NCI-H510A treated with DMSO at 0.1 percent for 48 hours (cell line): ENCODE measurements at regions not wholly inside any gene's neighbourhood (a gene's known extent, or its start where the extent isn't known, plus 50 kb on each side); places are given as distances from the start of the nearest gene placed in this dataset.
A peak's percentile ranks its signal among the peaks of the same experiment; 100 is the strongest.
"Not testable (repeated sequence)": the region's sequence is repeated elsewhere in the genome, so short reads cannot be mapped to it uniquely, and the experiment has no call there.

Experiments
- DNase-seq: peaks from one replicate; lab custom pipeline; 2025; lab: John Stamatoyannopoulos, UW

- DNase-seq: no peak
Observed at GRCh38 chr9:86997156-86997555, 49.9 kb upstream of the GAS1 start.

- DNase-seq: no peak
Observed at GRCh38 chr9:86997951-86998350, 50.6 kb upstream of the GAS1 start.

- no peak for DNase-seq
Observed at GRCh38 chr9:87002517-87002916, 55.2 kb upstream of the GAS1 start.

GRCh38 chr9:87004016-87004415, 56.7 kb upstream of the GAS1 start:
- DNase-seq: no peak

GRCh38 chr9:87006956-87007355, 59.6 kb upstream of the GAS1 start:
- DNase-seq: no peak

- DNase-seq: no peak
Observed at GRCh38 chr9:87007711-87008366, 60.5 kb upstream of the GAS1 start.

GRCh38 chr9:87008667-87009066, 61.4 kb upstream of the GAS1 start:
- DNase-seq: no peak

GRCh38 chr9:87010626-87011025, 63.3 kb upstream of the GAS1 start:
- no peak for DNase-seq

- no peak for DNase-seq
Observed at GRCh38 chr9:87011551-87011950, 64.2 kb upstream of the GAS1 start.

GRCh38 chr9:87013490-87013889, 66.2 kb upstream of the GAS1 start:
- DNase-seq: no peak

GRCh38 chr9:87014436-87014835, 67.1 kb upstream of the GAS1 start:
- no peak for DNase-seq

- no peak for DNase-seq
Observed at GRCh38 chr9:87016681-87017080, 69.4 kb upstream of the GAS1 start.

- no peak for DNase-seq
Observed at GRCh38 chr9:87020169-87020950, 73.1 kb upstream of the GAS1 start.

GRCh38 chr9:87022178-87022577, 74.9 kb upstream of the GAS1 start:
- DNase-seq: no peak

- no peak for DNase-seq
Observed at GRCh38 chr9:87026204-87026603, 78.9 kb upstream of the GAS1 start.

- not testable (repeated sequence) for DNase-seq
Observed at GRCh38 chr9:87028836-87029235, 81.5 kb upstream of the GAS1 start.

- no peak for DNase-seq
Observed at GRCh38 chr9:87029905-87030304, 82.6 kb upstream of the GAS1 start.

GRCh38 chr9:87034841-87035240, 87.5 kb upstream of the GAS1 start:
- DNase-seq: no peak

GRCh38 chr9:87035879-87036278, 88.6 kb upstream of the GAS1 start:
- DNase-seq: no peak

- no peak for DNase-seq
Observed at GRCh38 chr9:87036506-87036905, 89.2 kb upstream of the GAS1 start.

GRCh38 chr9:87039809-87040392, 92.6 kb upstream of the GAS1 start:
- DNase-seq: no peak

GRCh38 chr9:87040410-87041009, 93.2 kb upstream of the GAS1 start:
- DNase-seq: peak; percentile 27
